CD1c-positive myeloid dendritic cell (primary cell): ENCODE measurements at regions not wholly inside any gene's neighbourhood (a gene's known extent, or its start where the extent isn't known, plus 50 kb on each side); places are given as distances from the start of the nearest gene placed in this dataset.

Source experiments
- DNase-seq: peaks from one replicate; pipeline ENCODE4 v3.0.0-alpha.2; 2016; ENCODE audit errors: extremely low spot score

DNA sequence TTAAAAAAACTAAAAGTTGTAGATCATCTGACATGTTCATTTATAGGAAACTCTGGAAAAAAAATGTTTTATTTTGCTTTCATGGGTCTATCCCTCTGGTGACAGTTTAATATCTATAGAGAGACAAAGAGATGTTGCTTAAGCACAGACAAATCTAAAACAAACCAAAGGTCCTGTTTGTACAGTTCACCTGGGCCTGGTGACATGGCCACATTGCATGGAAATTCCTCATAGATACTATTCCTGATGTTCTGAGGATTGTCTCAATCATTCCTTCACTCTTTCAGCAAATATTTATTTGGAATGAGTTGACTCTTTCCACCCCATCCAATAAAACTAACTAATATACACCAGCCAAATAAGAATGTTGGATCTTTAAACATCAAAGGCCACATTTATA lies 259.1 kb upstream of the NOCT start:
- DNase-seq = no peak

DNA sequence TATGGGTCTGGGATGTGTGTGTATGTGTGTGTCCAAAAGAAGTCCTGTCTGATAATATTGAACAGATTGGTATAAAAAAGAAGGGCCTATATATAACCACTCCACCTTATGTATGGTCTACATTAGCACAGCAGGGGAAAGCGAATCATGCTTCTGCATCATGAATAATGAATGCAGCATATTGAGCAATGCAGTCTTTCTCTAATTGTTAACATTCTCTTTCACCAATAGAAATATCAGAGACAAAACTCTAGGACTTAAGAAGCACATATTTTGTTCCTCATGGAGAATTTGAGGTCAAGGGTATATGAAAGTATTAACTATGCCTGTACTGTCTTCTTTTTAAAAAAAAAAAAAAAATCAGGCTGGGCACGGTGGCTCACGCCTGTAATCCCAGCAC lies 264.3 kb upstream of the NOCT start:
- no peak for DNase-seq

DNA sequence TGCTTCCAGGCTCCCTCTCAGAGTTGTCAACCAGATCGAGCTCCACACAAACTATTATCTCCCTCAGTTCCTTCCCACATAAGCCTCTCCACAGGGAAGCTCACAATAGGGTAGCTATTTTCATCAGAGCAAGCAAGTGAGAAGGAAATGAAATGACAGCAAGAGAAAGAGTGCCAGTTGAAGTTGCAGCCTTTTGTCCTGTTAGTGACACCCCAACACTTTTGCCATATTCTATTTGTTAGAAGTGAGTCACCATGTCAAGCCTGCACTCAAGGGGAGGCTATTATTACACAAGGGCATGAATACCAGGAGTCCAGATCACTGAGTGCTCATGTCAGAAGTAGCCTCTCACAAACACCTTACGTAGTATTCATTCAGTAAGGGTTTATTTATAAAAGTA lies 266.3 kb upstream of the NOCT start:
- DNase-seq = no peak

DNA sequence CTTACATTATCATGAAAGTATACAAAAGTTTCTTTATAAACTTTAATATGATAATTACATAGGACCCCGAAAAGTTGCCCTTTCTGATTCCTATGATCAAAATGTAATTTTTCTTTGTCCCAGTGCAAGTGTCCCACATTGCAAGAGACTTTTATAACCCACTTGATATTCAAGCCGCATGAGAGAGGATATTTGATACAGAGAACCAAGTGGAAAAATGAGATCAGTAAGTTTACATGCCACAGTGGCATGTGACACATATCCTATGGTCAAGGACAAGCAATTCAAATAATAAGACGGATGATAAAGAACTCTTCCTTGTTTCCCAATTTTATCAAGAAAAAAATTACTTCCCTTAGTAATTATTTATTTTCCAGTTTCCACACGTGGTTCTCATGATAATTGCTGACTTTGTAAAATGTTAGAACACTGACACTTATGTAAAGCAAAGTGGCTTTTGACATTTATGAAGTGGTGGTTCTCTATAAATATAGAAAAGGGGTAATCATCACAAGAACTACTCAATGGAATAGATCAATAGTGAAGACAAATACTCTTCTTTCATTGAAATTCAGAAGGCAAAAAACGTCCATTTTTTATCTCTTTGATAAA lies 273.7 kb upstream of the NOCT start:
- no peak for DNase-seq

GRCh38 chr4:138740816-138741745 lies 274.5 kb upstream of the NOCT start:
- no peak for DNase-seq

- no peak for DNase-seq
These were observed 279.2 kb upstream of the NOCT start for GRCh38 chr4:138736362-138736761.

DNA sequence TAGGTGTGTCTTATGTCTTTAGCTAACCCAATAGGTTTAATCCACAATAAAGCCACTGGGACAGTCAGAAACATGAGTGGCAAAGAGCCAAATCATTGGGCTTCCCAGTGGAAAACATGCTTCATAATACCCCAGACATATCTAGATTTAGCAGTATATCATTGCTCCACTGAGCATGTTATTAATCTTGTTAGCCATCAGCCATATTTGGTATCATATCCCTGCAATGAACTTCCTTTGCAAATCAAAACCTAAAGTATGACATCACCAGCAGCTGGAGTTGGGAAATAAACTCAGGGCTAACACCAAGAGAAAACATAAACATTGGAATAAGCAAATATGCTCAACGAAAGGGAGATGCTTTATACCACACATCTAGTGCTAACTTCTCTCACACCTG lies 280.8 kb upstream of the NOCT start:
- DNase-seq = no peak

GRCh38 chr4:138728566-138728965 lies 287.0 kb upstream of the NOCT start:
- DNase-seq = no peak

DNA sequence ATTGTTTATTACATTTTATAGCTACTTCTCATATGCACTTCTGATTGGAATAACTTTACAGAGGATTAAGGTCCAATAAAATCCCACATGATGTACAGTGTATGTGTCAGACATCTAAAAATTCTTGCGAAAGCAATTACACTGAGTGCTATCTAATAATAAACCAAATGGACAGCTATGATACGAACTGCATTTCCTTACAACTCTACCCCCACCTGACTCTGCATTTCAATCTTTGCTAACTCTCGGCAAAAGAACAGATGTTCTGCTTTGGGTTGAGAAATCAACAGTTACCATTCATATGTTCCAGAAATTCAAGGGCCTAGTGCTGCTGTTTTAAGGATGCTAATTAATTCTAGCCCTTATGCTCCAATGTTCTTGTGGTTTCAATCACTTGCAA lies 287.9 kb upstream of the NOCT start:
- no peak for DNase-seq

GRCh38 chr4:138724530-138724929 lies 291.1 kb upstream of the NOCT start:
- DNase-seq = no peak

DNA sequence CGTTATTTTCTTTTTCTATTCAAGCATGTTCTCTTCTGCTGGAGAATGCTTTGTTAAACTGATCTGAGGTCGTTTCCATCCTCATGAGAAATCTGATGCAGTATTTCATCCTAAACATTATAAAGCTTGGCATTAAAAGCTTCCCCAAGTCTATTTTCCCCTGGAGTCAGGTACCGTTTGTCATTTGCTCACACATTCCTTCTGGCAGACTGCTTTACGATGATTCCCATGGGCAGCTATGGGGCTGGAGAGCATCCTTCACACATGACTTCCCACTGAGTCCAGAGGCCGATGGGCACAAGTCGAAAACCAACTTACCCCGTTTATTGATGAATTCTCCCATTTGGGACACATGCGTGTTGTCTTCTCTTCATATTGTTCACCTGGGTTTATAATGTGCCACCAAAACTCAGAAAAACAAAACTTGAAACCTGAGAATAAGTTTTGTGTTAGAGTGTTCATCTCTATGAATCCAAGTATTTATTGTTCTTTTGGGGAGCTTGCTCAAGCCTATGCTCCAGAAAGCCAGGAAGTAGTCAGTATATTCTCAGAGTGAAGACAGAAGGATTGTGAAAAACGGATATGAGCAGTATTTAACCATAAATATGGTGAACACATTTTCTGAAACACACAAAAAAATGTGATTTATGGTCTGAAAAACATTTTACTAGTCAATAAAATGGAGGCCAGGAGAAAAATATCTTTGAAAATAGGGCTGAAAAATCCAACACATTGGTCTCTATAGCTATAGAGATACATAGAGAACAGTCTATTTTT lies 298.8 kb upstream of the NOCT start:
- no peak for DNase-seq

DNA sequence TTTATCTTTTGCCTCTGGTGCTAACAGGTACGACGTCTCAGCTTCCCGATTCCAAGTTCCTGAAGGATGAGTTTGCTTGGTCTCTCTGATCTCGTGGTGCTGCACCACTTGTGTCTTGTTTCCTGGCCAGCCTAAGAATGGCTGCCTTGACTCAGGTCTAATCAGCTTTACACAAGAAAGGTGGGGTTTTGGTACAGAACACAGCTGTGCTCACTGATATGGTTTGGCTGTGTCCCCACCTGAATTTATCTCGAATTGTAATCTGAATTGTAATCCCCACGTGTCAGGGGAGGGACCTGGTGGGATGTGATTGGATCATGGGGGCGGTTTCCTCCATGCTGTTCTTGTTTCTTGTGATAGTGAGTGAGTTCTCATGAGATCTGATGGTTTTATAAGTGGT lies 305.3 kb upstream of the NOCT start:
- DNase-seq = no peak

DNA sequence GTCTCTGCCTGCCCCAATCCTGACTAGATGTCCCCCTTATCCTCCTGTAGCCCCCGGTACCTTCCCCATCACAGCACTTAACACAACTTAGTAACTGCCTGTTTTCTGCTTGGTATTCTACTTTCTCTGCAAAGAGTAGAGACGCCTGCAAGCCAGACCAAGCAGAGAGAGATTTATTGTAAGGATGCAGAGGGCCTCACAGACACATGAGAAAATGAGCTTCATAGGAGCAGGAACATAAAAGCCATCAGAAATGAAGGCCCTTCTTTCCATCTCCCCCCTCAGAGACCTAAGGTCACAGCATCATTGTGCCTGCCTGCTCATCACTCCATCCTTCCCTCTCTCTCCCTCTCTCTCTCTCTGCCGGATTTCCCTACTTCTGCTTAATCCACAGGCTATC lies 305.7 kb upstream of the NOCT start:
- no peak for DNase-seq

DNA sequence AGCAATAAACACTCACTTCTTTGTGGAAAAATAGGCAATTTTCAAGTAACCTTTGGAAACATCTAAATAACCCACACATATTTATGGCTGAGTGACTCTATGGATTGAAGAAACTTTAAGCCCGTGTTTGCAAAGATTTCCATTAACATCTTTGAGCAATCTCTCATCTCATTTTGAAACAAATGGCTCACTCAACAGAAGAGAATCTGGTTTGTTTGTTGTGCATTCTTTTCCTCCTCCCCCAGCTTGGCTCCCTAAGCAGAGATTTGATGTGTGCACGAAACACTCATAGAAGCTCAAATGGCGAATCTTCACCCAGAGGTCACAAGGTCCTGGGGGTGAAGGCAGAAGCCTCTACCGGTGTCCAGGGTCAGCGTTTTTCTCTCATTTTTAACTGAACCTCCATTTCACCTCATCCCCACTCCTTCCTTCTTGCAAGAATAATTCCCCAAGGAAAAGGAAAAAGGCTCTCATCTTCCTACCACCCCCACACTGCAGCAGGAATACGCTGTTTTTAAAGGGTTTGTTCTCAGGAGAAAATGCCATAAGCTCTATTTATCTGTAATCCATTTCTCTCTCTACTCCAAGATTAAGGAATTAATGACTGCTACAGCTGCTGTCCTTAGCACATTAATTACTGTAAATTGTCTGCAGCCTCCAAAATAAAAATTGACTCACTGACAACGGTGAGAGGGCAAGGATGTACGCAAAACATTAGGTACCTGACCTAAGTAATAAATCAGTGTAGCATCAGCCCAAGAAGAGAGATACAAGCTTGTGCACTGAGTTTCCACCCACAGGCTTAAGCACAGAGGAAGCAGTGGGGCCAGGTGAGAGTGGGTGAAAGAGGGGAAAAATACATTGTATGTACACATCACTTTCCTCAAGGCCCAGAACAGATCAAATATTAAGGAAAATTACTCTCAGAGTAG lies 307.6 kb upstream of the NOCT start:
- no peak for DNase-seq

- DNase-seq = no peak
These were observed 309.4 kb upstream of the NOCT start for GRCh38 chr4:138706201-138706600.

GRCh38 chr4:138702190-138702824 lies 313.3 kb upstream of the NOCT start:
- no peak for DNase-seq

GRCh38 chr4:138698641-138699040 lies 316.9 kb upstream of the NOCT start:
- no peak for DNase-seq

GRCh38 chr4:138697851-138698250 lies 317.7 kb upstream of the NOCT start:
- DNase-seq = no peak

DNA sequence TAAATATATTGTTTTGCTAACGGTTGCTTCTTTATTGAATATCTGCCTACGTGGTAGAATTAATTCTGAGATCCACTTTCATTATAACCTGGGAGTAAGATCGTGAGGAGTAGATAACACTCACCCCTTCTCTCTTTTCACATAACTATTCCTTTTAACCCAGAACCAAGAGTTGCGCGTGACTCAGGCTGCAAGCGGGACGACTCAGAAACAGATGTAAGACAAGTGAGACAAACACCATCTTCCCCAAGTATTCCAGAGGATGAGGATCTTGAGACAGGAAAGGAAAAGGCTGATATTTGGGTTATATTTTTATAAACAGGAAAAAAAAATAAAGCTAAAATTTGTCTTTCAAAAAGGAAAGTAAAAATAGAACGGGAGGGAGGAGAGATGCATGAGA lies 318.8 kb upstream of the NOCT start:
- DNase-seq = no peak

DNA sequence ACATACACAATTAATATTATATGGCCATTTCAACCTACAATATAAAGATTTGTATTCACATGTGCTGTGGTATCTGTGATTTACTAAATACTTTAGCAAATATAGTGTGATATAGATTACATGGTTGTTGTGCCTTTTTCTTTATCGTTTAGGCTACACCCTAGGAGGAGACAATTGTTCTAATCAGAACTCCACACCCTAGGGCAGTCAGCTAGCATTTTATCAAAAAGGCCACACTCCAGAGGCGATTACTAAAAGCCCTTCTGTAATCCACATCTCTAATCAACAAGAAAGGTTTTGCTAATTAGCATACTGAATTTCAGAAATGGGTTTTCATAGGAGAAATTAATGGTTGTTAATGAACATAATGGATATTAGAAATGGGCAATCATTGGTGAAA lies 319.5 kb upstream of the NOCT start:
- DNase-seq = no peak

DNA sequence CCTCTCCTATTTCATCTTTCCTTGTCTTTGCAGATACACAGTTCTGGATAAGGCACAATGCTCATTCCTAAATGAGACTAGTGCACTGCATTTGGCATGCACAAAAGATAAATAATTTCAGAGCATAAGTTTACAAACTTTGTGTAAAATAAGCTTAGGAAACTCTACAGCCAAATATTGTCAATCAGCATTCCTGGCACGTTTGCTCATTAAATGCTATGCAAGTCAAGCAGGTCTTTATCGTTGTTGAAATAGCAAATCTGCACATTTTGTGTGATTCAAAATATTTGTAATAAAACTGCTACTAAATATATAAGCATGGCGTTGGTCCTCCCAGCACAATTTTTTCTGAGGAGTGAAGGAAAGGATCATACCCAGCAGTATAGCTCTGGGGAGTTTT lies 322.1 kb upstream of the NOCT start:
- no peak for DNase-seq
